NCI-H2196 treated with DMSO at 0.1 percent for 48 hours (cell line): ENCODE measurements at regions not wholly inside any gene's neighbourhood (a gene's known extent, or its start where the extent isn't known, plus 50 kb on each side); places are given as distances from the start of the nearest gene placed in this dataset.
"Not testable (repeated sequence)": the region's sequence is repeated elsewhere in the genome, so short reads cannot be mapped to it uniquely, and the experiment has no call there.

Experiments
- DNase-seq: peaks from one replicate; lab custom pipeline; 2025; ENCODE audit not compliant: unreplicated experiment; lab: John Stamatoyannopoulos, UW

- peak; percentile 75 for DNase-seq
These were observed 124.8 kb downstream of the C12orf75 start for GRCh38 chr12:105455261-105455660.

- DNase-seq: no peak
These were observed 126.5 kb downstream of the C12orf75 start for GRCh38 chr12:105457026-105457425.

- no peak for DNase-seq
These were observed 129.4 kb downstream of the C12orf75 start for GRCh38 chr12:105459760-105460330.

GRCh38 chr12:105461271-105461943, 130.9 kb downstream of the C12orf75 start:
- no peak for DNase-seq

- no peak for DNase-seq
These were observed 131.7 kb downstream of the C12orf75 start for GRCh38 chr12:105461944-105462762.

- DNase-seq: no peak
These were observed 132.3 kb downstream of the C12orf75 start for GRCh38 chr12:105462831-105463230.

- DNase-seq: no peak
These were observed 133.9 kb downstream of the C12orf75 start for GRCh38 chr12:105464406-105464805.

GRCh38 chr12:105466231-105466900, 135.9 kb downstream of the C12orf75 start:
- no peak for DNase-seq

- no peak for DNase-seq
These were observed 136.6 kb downstream of the C12orf75 start for GRCh38 chr12:105466901-105467598.

GRCh38 chr12:105467710-105468366, 137.3 kb downstream of the C12orf75 start:
- no peak for DNase-seq

- no peak for DNase-seq
These were observed 138.0 kb downstream of the C12orf75 start for GRCh38 chr12:105468464-105468863.

GRCh38 chr12:105469211-105469610, 138.7 kb downstream of the C12orf75 start:
- no peak for DNase-seq

GRCh38 chr12:105469701-105470100, 139.2 kb downstream of the C12orf75 start:
- no peak for DNase-seq

- no peak for DNase-seq
These were observed 139.6 kb downstream of the C12orf75 start for GRCh38 chr12:105470102-105470501.

- no peak for DNase-seq
These were observed 140.1 kb downstream of the C12orf75 start for GRCh38 chr12:105470601-105471000.

- DNase-seq: peak; percentile 8
These were observed 144.2 kb downstream of the C12orf75 start for GRCh38 chr12:105474672-105475071.

GRCh38 chr12:105476616-105477015, 146.1 kb downstream of the C12orf75 start:
- no peak for DNase-seq

- no peak for DNase-seq
These were observed 147.4 kb downstream of the C12orf75 start for GRCh38 chr12:105477873-105478272.

GRCh38 chr12:105478788-105479187, 148.3 kb downstream of the C12orf75 start:
- DNase-seq: not testable (repeated sequence)

GRCh38 chr12:105479710-105480109, 149.2 kb downstream of the C12orf75 start:
- DNase-seq: no peak
